UCSD-AML1 (cell line): ENCODE measurements at regions not wholly inside any gene's neighbourhood (a gene's known extent, or its start where the extent isn't known, plus 50 kb on each side); places are given as distances from the start of the nearest gene placed in this dataset.

ENCODE experiments used
- DNase-seq: peaks from one replicate; lab custom pipeline; 2025; ENCODE audit not compliant: unreplicated experiment; lab: John Stamatoyannopoulos, UW

DNA sequence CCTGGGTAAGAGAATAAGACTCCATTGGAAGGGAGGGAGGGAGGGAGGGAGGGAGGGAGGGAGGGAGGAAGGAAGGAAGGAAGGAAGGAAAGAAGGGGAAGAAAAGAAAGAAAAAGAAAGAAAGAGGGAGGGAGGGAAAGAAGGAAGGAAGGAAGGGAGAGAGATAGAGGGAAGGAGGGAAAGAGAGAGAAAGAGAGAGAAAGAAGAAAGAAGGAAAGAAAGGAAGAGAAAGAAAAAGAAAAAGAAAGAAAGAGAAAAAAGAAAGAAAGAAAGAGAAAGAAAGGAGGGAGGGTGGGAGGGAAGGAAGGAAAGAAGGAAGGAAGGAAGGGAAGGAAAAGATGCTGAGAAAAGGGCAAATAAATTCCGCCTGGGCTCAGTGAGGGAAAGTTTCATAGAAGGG lies 74.7 kb upstream of the IFNAR2 start:
- no peak for DNase-seq

DNA sequence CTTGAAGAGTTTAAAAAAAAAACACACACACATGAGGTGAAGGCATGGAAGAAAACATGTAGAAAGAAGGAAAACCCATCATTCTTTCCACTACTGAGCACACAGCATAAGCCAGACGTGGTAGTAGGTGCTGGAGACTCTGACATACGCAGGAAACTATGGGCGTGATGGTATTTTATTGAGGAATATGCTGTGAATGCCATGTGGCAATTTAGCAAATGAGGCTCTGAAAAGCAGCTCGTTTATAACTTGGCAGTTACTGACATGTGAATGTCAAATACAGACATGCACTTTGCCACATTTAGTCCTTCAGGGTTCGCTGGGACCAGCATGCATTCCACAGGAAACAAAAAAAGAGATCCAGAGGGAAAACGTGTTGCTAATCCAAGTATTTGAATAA lies 74.3 kb upstream of the IFNAR2 start:
- DNase-seq: no peak

DNA sequence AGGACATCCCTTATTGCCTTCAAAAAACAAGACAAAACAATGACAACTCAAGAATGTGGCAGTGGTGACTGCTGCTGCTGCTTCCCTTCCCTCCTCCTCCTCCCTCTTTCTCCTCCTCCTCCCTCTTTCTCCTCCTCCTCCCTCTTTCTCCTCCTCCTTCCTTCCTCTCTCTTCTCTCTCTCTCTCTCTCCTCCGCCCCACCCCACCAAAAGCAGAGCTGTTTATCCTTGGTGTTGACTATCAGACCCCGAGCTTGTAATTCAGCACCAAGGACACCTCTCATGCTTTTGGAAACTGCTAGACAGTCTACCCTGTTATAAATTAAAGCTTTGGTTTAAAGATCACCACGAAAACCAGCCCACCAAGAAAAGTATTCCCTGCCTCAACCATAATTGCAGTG lies 72.4 kb upstream of the IFNAR2 start:
- no peak for DNase-seq

DNA sequence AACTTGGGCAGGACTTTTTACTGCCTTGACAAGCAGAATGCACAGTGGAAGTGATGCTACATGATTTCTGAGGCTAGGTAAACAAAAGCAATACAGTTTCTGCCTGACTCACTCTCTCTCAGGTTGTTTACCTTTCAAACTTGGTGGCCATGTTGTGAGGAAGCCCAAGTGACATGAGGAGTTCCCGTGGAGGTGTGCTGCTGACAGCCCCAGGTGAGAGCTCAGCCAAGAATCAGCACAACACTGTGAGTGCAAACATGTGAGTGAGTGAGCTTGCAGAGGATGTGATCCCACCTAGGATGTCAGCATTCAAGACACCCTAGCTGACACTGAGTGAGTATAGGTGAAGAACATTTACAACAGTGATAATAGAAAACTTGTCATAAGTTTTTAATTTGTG lies 71.1 kb upstream of the IFNAR2 start:
- DNase-seq: no peak

DNA sequence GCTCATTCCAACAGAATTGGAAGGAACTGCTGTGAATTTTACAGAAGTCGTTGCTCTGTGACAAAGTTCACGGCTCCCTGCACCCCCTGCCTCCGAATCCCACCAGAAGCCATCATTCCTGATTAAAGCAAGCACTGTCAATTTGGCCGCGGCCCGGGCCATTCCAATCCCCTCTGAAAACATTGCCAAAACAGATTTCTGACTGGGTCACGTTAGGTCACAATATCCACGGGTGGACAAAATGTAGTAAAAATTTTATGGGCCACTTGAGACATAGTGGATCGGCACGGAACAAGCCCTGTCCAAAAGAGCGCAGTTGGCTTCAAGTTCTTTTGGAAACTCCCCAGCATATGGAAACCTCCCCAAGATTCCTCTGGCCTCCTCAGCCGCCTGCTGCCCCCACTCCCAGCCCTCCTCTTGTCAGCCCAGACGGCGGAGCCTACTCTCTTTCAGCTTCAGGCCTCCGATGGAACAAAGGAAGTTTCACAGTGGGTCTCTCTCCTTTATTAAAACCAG lies 67.2 kb upstream of the IFNAR2 start:
- no peak for DNase-seq

DNA sequence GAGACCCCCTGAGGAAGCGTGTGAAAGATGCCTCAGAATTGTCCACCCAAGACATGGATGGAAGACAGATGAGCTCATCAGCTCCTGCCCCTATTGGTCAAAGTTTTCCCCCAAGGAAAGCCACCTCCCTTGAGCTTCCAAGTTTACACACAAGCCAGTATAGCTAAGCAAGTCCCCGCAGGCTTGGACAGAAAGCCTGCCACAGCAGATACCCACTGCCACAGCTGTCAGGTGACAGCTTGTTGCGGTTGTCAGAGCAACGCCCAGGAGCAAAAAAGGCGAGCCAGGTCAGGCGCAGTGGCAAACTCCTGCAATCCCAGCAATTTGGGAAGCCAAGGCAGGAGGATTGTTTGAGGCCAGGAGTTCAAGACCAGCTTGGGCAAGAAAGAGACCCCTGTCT lies 60.9 kb upstream of the IFNAR2 start:
- no peak for DNase-seq

DNA sequence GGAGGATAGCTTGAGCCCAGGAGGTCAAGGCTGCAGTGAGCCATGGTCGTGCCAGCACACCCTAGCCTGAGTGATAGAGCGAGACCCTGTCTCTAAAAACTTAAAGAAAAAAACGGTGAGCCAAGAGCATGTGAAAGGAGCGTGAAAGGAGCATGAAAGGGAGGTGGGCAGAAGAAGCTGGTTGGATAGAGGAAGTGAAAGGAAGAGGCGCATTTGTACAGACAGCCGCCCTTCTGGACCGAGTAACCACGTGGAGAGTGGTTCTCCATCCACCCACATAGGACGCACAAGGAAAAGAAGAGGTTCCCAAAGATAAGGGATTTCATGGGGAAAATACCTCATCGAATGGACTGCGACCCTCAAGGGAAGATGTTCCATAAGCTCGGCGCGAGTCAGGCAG lies 60.4 kb upstream of the IFNAR2 start:
- DNase-seq: no peak

DNA sequence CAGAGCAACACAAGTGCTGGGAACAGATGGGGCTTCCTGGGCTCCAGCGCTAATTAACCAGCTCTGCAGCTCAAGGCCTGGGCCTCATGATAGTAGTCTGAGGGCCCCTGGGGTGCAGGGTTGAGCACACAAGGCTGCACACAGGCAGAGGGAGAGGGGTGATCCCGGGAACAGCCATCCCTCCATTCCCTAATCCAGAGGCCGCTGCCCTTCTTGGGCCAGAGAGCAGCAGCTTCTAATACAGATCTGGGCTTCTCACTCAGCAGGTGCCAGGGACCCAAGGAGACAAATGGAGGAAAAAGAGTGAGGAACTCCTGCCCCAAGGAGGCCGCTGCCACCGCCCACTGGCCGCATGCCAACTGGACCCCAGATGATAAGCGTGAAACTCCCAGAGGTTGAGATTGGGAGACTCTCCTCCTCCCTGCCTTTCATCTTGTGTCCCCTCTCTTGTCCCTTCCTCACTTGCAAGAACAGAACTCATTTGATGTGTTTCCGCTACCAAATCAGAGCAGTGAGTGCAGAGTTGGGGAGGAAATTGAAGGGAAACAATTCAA lies 58.0 kb upstream of the IFNAR2 start:
- no peak for DNase-seq

DNA sequence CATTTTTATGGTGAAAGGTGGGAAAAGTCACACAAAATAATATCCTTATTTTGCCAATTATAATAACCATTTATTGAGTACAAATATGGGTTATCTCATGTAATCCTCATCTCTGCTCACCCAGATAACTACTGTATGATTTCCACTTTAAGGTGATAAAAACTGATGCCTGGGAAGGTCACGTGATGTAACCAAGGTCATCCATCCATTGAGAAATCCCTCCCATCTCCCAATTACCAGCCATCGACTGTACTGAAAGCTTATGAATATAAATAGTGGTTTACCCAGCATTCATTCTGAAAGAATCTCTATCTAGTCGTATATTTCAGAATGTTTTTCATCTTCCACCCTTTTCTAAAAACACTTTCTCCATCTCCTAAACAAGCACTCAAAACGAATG lies 55.0 kb upstream of the IFNAR2 start:
- DNase-seq: no peak
